A673 (cell line): ENCODE measurements at regions not wholly inside any gene's neighbourhood (a gene's known extent, or its start where the extent isn't known, plus 50 kb on each side); places are given as distances from the start of the nearest gene placed in this dataset.

Experiments used
- BruUV-seq: library from RNA; stranded (reverse); fragments of 400-500 nt; replicated peaks from 2 replicates; lab custom pipeline; 2021; lab: Mats Ljungman, UMichigan
- CTCF ChIA-PET: fragments of 300-600 bp; sonication (Branson Sonifier 250); formaldehyde crosslinking; loops from one replicate; lab custom pipeline; 2022; ENCODE audit warnings: antibody characterized with exemption; lab: Charles Lee
- POLR2A ChIA-PET: fragments of 300-600 bp; sonication (Branson Sonifier 250); formaldehyde crosslinking; loops from one replicate; lab custom pipeline; 2022; ENCODE audit warnings: antibody characterized with exemption; ENCODE audit not compliant: low non-redundant PET; lab: Charles Lee
- DNase-seq: peaks from one replicate; pipeline ENCODE4 v3.0.0-alpha.2; 2015; ENCODE audit warnings: low spot score
- H3K27ac ChIP-seq: fragments of 200-600 bp; sonication (generic); 2 replicates; pipeline ENCODE4 v1.5.1; 2016; ENCODE audit warnings: mixed run types, low read depth, mild to moderate bottlenecking, mixed read lengths, antibody characterized with exemption, low read length; ENCODE audit not compliant: poor library complexity, severe bottlenecking
- H3K27me3 ChIP-seq: fragments of 200-600 bp; sonication (generic); replicated peaks from 2 replicates; pipeline ENCODE4 v1.6.1; 2017; ENCODE audit warnings: mixed run types, low read depth, mild to moderate bottlenecking, mixed read lengths, antibody characterized with exemption, low read length; ENCODE audit not compliant: insufficient read depth, poor library complexity
- H3K36me3 ChIP-seq: fragments of 200-600 bp; sonication (generic); 2 replicates; pipeline ENCODE4 v1.6.1; 2016; ENCODE audit warnings: mixed run types, mild to moderate bottlenecking, mixed read lengths, antibody characterized with exemption, low read length; ENCODE audit not compliant: insufficient read depth, poor library complexity, severe bottlenecking
- H3K4me1 ChIP-seq: fragments of 200-600 bp; sonication (generic); 2 replicates; pipeline ENCODE4 v1.6.1; 2017; ENCODE audit warnings: mixed run types, mild to moderate bottlenecking, mixed read lengths, antibody characterized with exemption, low read length; ENCODE audit not compliant: insufficient read depth, poor library complexity, severe bottlenecking
- H3K4me3 ChIP-seq: fragments of 200-600 bp; sonication (generic); 2 replicates; pipeline ENCODE4 v1.5.1; 2016; ENCODE audit warnings: low read depth, mixed run types, mild to moderate bottlenecking, mixed read lengths, low read length; ENCODE audit not compliant: poor library complexity, severe bottlenecking
- H3K9me3 ChIP-seq: fragments of 200-600 bp; sonication (generic); 2 replicates; pipeline ENCODE4 v1.6.1; 2016; ENCODE audit warnings: mixed run types, low read depth, mild to moderate bottlenecking, mixed read lengths, antibody characterized with exemption, low read length; ENCODE audit not compliant: poor library complexity, severe bottlenecking
- CTCF ChIP-seq: fragments of 300-800, 200-600 bp; sonication (generic); conservative IDR thresholded peaks from 2 replicates; pipeline ENCODE4 v1.5.1; 2017; ENCODE audit warnings: low read depth, mild to moderate bottlenecking, antibody characterized with exemption, low read length, moderate library complexity, mixed read lengths
- EZH2 ChIP-seq: fragments of 200-600 bp; sonication (generic); IDR thresholded peaks from 2 replicates; pipeline ENCODE4 v1.6.1; 2017; ENCODE audit warnings: borderline replicate concordance, low read depth, mild to moderate bottlenecking, mixed read lengths, antibody characterized with exemption, low read length; ENCODE audit not compliant: poor library complexity, severe bottlenecking
- intact Hi-C: fragments of 100-400 bp; cut with micrococcal nuclease; formaldehyde crosslinking; loops from one replicate; pipeline ENCODE4 v1.10.0; 2022; ENCODE audit not compliant: unreplicated experiment

GRCh38 chr9:19568946-19569345 is 160.1 kb downstream of the ACER2 start:
- H3K27me3 ChIP-seq: no peaks in the 10 kb centered on the region
- no peak for DNase-seq
- intact Hi-C loops: no loop called here
- H3K9me3 ChIP-seq: no peaks in the 10 kb centered on the region
- H3K27ac ChIP-seq: no peak overlapping the region
- CTCF ChIA-PET: no interaction called here
- no peaks in the 10 kb centered on the region for H3K4me1 ChIP-seq
- H3K4me3 ChIP-seq: no peak overlapping the region
- no peaks in the 10 kb centered on the region for H3K36me3 ChIP-seq
- BruUV-seq: no TSS peak
- TF ChIP-seq EZH2 (no peak), CTCF (no peak)
- POLR2A ChIA-PET: no interaction called here

GRCh38 chr9:19564396-19565061 is 155.7 kb downstream of the ACER2 start:
- intact Hi-C loops: no loop called here
- H3K27ac ChIP-seq: no peak overlapping the region
- H3K9me3 ChIP-seq: no peaks in the 10 kb centered on the region
- no TSS peak for BruUV-seq
- H3K27me3 ChIP-seq: no peaks in the 10 kb centered on the region
- H3K4me3 ChIP-seq: no peak overlapping the region
- TF ChIP-seq EZH2 (no peak), CTCF (no peak)
- no peaks in the 10 kb centered on the region for H3K4me1 ChIP-seq
- no peak for DNase-seq
- ChIA-PET CTCF (no interaction called here), POLR2A (no interaction called here)
- H3K36me3 ChIP-seq: no peaks in the 10 kb centered on the region

GRCh38 chr9:19555214-19555613 is 146.4 kb downstream of the ACER2 start:
- Histone ChIP-seq H3K9me3 (no peaks in the 10 kb centered on the region), H3K36me3 (no peaks in the 10 kb centered on the region), H3K4me3 (no peak overlapping the region), H3K27me3 (no peaks in the 10 kb centered on the region), H3K27ac (no peak overlapping the region), H3K4me1 (no peaks in the 10 kb centered on the region)
- BruUV-seq: no TSS peak
- CTCF ChIA-PET: no interaction called here
- no peak for TF ChIP-seq CTCF
- no peak for TF ChIP-seq EZH2
- intact Hi-C loops: no loop called here
- DNase-seq: no peak
- POLR2A ChIA-PET: no interaction called here
